Hepatocyte (in vitro differentiated cells): ENCODE measurements at regions not wholly inside any gene's neighbourhood (a gene's known extent, or its start where the extent isn't known, plus 50 kb on each side); places are given as distances from the start of the nearest gene placed in this dataset.

ENCODE experiments used
- CTCF ChIP-seq: fragments of 200-600 bp; sonication (generic); IDR thresholded peaks from 2 replicates; pipeline ENCODE4 v1.5.1; 2016; ENCODE audit warnings: antibody characterized with exemption, mild to moderate bottlenecking; ENCODE audit not compliant: poor library complexity
- EZH2 ChIP-seq: fragments of 200-600 bp; sonication (generic); IDR thresholded peaks from 2 replicates; pipeline ENCODE4 v1.6.1; 2016; ENCODE audit warnings: antibody characterized with exemption, mild to moderate bottlenecking, borderline replicate concordance
- EZH2phosphoT487 ChIP-seq: fragments of 200-600 bp; sonication (generic); IDR thresholded peaks from one replicate; pipeline ENCODE4 v1.6.1; 2018; ENCODE audit warnings: antibody characterized with exemption, mild to moderate bottlenecking, low read depth, moderate library complexity; ENCODE audit not compliant: unreplicated experiment, severe bottlenecking

DNA sequence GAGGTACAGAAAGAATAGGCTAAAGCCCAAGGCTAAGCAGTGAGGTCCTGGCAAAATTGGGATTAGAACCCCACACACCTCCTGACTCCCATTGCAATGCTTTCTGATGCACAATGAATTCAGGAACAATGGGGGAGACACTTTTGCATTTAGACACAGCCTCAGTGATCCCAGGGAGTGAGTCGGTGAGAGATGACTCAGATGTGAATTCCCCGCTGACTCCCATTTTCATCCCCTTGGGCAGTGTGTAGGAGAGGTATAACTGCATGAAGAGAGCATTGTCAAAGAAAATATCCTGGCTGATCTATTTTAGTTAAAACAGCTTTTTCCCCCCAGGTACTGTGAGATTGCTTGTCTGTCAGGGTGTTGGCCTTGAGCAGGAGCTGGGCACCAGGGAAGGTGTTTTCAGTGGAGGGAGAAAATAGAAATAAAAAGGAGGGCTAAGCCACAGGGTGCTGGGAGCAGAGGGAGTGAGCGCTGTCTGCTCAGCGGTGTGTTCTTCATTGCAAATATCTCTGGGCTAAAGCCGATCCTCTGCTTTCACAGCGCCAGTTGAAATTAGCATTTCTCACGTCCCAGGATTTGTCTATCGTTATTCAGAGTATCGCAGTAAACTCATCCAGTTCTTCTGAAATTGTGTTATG is 247.7 kb upstream of the PTBP2 start:
- no peak for TF ChIP-seq CTCF
- TF ChIP-seq EZH2: no peak
- no peak for TF ChIP-seq EZH2phosphoT487
